G401.6 (cell line): ENCODE measurements at regions not wholly inside any gene's neighbourhood (a gene's known extent, or its start where the extent isn't known, plus 50 kb on each side); places are given as distances from the start of the nearest gene placed in this dataset.
"Not testable (repeated sequence)": the region's sequence is repeated elsewhere in the genome, so short reads cannot be mapped to it uniquely, and the experiment has no call there.

Experiments
- FAIRE-seq: peaks from 2 replicates; lab custom pipeline; 2012; peaks lifted over from hg19 to GRCh38; lab: Jason Lieb, UNC

DNA sequence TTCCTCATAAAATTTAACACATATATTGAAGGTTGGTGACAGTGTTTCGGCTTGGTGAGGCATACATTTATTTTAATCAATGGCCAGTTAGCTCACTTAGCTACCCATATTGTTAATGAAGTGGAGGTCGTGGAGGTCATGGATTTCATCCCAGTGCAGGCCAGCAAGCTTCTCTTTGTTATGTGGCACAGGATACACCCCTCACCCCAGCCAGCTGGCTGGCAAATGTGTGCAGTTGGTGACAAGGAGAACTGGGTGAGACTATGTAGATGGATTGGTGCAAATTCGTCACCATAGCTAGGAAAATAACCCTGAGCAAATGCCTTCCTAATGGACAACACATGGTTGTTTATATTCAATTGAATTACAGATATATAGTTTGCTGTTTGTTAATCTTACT lies 50.5 kb upstream of the FOXP2 start:
- FAIRE-seq = no peak

- no peak for FAIRE-seq
Measured at GRCh38 chr7:114363292-114363691, 51.3 kb upstream of the FOXP2 start.

DNA sequence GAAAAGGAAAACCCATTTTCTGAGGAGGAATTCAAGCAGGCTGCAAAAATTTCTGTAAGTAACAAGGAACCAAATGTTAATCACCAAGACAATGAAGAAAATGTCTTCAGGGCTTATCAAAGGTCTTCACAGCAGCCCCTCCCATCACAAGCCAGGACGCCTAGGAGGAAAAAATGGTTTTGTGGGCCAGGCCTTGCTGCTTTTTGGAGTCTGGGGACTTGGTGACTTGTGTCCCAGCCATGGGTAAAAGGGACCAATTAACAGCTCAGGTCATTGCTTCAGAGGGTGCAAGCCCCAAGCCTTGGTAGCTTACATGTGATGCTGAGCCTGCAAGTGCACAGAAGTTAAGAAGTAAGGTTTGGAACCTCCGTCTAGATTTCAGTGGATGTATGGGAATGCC lies 55.7 kb upstream of the FOXP2 start:
- no peak for FAIRE-seq

DNA sequence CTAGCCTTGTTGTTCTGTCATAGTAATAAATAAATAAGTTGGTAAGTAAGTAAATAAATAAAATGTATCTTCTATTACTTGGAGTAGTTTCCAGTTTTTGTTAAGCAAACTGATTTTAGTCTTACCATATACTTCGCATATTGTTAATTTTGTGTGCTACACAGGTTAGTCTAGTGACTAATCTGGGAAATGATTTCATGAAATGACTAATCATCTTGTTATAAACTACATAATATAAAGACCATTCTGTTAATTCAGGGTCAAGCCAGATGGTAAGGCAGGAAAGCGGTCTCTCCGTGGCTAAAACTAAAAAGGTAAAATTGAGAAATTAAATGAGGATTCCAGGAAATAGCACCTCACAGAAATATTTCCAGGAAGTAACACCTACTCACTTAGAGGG lies 58.5 kb upstream of the FOXP2 start:
- no peak for FAIRE-seq

GRCh38 chr7:114354306-114354705 lies 60.3 kb upstream of the FOXP2 start:
- no peak for FAIRE-seq

DNA sequence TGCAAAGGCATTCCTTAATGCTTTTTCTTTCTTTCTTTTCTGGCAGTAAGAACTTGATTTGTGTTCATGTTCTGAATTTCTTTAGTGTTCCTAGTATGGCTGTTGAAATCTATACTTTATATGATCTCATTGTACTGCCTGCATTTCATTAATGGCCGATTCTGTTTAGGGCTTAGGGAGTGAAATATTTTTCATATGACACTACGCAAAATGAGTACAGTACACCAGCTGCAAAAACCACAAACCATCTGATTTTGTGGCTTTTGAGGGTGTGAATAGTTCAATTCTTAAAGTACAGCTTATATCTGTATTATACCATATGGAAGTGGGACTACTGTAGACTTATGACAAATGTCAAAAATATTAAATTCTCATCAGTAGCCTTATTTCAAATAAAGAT lies 69.1 kb upstream of the FOXP2 start:
- FAIRE-seq = no peak

DNA sequence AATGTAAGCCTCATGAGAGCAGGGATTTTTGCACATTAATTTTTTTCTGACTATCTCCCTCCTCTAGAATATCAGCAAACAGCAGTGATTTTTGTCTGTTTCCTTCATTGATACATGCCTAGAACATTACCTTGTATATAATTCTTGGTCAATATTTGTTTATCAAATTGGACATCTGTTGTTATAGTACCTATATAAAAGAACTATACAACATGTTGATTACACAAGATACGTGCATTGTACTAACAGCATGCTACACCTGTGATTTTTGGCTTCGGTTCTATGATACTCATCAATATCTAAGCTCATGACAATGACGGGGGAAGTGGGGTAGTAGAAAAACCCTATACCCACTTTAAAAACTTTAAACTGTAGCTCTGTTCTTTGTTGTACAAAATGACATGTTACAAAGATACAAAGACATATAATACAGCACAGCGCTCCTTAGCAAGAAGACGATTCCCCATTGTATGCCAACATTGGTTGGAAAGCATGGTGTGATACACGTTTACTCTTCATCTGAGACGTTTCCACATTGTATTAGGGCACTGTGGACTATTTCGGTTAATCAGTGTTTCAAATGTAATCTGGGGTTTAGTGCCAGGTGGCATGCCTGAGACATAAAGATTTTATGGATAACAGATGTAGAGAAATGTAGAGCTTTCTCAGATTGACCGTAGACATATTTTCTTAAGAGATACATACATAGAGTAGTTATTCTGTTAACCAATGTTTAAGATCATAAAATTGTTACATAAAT lies 70.5 kb upstream of the FOXP2 start:
- no peak for FAIRE-seq

GRCh38 chr7:114342431-114343179 lies 72.0 kb upstream of the FOXP2 start:
- FAIRE-seq = no peak

DNA sequence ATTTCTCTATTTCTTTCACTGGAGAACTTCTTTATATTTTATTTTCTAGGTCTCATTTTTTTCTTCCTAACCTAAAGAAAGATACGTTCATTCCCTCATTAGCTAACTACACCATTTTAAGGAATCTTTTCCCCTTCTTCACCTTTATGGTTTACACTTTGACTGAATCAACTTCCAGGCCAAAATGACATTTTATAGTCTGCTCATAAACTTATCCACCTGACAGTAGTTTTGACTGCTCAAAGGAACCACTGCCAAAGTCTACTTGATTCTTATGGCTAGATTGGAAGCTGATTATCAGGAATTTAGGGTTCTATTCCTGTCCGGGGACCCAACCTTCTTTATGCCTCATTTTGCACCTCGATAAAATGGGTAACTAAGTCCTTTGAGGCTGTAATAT lies 73.0 kb upstream of the FOXP2 start:
- FAIRE-seq = no peak

- no peak for FAIRE-seq
Measured at GRCh38 chr7:114334989-114335388, 79.6 kb upstream of the FOXP2 start.

GRCh38 chr7:114329458-114329857 lies 85.2 kb upstream of the FOXP2 start:
- FAIRE-seq = not testable (repeated sequence)

DNA sequence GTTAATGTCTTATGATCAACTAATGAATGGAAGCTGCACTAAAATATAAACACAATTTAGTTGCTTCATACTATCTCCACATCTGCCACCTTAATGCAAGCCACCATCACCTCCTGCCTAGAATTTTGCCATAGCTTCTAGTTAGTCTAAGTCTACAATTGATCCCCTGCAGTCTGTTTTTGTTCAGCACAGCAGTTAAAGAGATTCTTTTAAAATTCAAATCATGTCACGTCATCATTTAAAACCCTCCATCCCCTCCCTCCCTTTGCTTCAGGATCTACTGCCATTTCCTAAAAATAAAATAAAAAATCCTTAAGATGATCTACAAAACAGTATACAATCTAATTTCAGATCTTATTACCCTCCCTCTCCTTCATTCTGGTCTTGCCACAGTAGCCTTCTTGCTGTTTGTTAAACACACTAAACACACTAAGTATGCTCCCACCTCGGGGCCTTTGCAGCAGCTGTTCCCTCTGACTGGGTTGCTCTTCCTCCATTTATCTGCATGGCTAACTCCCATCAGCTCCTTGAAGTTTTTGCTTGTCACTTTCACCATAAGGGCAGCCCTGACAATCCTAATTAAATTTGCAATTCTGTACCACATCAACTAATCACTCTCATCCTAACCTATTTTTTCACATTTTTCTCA lies 97.0 kb upstream of the FOXP2 start:
- no peak for FAIRE-seq

GRCh38 chr7:114312649-114313048 lies 102.0 kb upstream of the FOXP2 start:
- FAIRE-seq = no peak

DNA sequence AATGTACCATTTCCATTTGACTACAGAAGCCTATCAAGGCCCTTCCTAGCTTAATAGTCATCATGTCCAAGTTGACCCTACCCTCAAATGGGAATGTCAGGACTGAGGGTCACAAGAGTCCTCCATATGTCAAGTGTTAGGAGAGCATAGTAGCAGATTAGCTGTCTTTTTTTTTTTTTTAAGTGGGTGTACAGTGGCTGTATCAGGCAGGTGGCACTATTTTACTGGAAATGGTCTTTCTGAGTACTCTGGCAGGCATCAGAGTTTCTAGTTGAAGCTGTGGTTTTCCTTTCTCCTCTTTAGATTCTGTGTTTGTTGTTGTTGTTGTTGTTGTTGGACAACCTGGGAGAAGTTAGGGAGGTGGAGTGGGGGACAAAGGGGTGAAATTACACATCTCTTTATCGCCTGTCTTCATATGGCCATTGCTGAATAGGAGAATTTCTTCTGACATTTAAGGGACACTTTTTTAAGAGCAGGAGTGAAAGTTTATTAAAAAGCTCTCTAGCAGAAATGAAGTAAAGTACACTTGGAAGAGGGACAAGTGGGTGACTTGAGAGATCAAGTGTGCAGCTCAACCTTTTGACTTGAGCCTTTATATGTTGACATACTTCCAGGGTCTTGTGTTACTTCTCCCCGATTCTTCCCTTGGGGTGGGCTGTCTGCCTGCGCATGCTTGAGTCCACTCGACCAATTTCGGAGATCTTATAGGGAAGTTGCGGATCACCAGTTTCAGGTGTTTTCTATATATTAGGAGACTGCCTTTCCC lies 104.1 kb upstream of the FOXP2 start:
- no peak for FAIRE-seq

- FAIRE-seq = no peak
Measured at GRCh38 chr7:114309729-114310128, 104.9 kb upstream of the FOXP2 start.

GRCh38 chr7:114303301-114303700 lies 111.3 kb upstream of the FOXP2 start:
- no peak for FAIRE-seq

DNA sequence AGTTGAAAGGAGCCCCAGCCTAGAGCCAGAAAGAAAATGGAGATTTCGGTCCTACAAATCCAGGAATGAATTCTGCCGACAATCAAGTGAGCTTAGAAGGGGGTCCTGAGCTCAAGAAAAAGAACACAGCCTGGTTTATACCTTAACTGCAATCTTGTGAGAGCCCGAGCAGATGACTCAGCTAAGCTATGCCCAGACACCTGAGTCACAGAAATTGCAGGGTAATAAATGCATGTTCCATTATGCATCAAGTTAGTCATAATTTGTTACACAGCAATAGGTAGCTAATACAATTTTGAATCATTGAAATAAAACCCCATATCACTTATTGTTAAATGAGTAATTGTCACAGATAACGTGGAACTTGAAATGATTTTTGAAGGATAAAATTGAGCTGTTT lies 111.8 kb upstream of the FOXP2 start:
- FAIRE-seq = no peak

DNA sequence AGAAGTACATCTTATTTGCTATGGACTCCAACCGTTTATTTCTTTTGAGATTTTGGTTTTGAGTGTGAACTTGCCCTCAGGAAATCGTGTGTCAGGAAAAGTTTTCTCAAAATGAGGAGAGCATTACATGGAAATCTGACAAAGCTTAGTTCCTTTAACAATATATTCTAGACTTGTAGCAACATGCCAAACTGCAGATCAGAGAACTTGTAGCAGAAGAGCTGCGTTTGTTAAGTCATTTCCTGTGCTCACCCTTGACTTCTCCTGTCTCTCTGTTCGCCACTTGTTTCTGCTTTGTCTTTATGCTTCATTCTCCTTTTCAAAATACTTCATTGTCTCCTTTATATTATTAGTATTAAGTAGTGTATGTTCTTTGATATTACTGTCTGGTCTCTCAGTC lies 116.6 kb upstream of the FOXP2 start:
- FAIRE-seq = no peak

- no peak for FAIRE-seq
Measured at GRCh38 chr7:114297121-114297520, 117.5 kb upstream of the FOXP2 start.

DNA sequence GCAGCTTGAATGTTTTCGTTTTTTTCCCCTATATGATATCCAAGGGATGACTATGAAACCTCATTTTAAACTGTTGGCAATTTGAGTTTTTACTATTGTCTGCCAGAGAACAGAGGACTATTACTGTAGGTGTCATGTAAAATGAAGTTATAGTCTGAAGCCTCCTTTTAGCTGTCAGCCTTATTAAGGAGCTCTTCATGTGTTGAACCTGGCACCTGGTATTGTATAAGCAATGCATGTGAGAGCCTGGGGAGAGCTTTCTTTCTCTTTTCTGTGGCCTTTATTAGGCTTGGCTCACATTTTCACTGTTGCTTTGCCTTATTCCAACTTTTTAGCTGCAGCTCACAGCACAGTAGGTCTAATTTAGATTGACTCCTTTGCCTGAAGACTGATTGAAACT lies 119.1 kb upstream of the FOXP2 start:
- FAIRE-seq = no peak

DNA sequence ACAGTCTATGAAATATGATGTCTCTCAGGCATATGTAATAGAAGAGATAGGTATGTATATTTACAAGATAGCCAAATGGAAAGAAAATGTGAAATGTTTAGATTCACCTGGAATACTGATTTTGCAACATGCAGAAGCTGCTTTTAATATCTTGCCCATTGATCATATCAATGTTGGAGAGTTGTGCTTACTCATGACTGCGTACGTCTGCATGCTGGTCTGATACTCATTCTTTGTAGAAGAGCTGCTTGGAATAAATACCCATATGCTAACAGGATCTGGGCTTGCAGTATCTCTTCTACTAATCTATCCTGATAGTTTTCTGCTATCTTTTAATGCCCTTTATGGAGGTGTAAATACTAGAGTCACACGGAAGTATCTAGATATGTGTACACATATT lies 120.6 kb upstream of the FOXP2 start:
- no peak for FAIRE-seq

- FAIRE-seq = no peak
Measured at GRCh38 chr7:114293289-114294012, 121.2 kb upstream of the FOXP2 start.
